Breast epithelium (tissue), 3 donors: ENCODE measurements at regions not wholly inside any gene's neighbourhood (a gene's known extent, or its start where the extent isn't known, plus 50 kb on each side); places are given as distances from the start of the nearest gene placed in this dataset.

Source experiments
- CTCF ChIP-seq, 3 donors: fragments of 450-650 bp; IDR thresholded peaks; one replicate each; pipeline ENCODE4 v1.5.1; 2016 to 2017; ENCODE audit warnings: antibody characterized with exemption in 3 of 3, mild to moderate bottlenecking in 3 of 3, moderate library complexity in 3 of 3
- POLR2A ChIP-seq: fragments of 450-650 bp; IDR thresholded peaks from one replicate; pipeline ENCODE4 v1.6.1; 2016; ENCODE audit warnings: antibody characterized with exemption, mild to moderate bottlenecking, moderate library complexity

GRCh38 chr11:82305123-82305522 lies 428.5 kb downstream of the FAM181B start:
- TF ChIP-seq CTCF (IDR thresholded peaks at IDR 0.05) (no peak), POLR2A (no peak)
